A673 (cell line): ENCODE measurements at regions not wholly inside any gene's neighbourhood (a gene's known extent, or its start where the extent isn't known, plus 50 kb on each side); places are given as distances from the start of the nearest gene placed in this dataset.

ENCODE experiments used
- BruUV-seq: library from RNA; stranded (reverse); fragments of 400-500 nt; replicated peaks from 2 replicates; lab custom pipeline; 2021; lab: Mats Ljungman, UMichigan
- CTCF ChIA-PET: fragments of 300-600 bp; sonication (Branson Sonifier 250); formaldehyde crosslinking; loops from one replicate; lab custom pipeline; 2022; ENCODE audit warnings: antibody characterized with exemption; lab: Charles Lee
- POLR2A ChIA-PET: fragments of 300-600 bp; sonication (Branson Sonifier 250); formaldehyde crosslinking; loops from one replicate; lab custom pipeline; 2022; ENCODE audit warnings: antibody characterized with exemption; ENCODE audit not compliant: low non-redundant PET; lab: Charles Lee
- DNase-seq: peaks from one replicate; pipeline ENCODE4 v3.0.0-alpha.2; 2015; ENCODE audit warnings: low spot score
- H3K27ac ChIP-seq: fragments of 200-600 bp; sonication (generic); 2 replicates; pipeline ENCODE4 v1.5.1; 2016; ENCODE audit warnings: mixed run types, low read depth, mild to moderate bottlenecking, mixed read lengths, antibody characterized with exemption, low read length; ENCODE audit not compliant: poor library complexity, severe bottlenecking
- H3K27me3 ChIP-seq: fragments of 200-600 bp; sonication (generic); replicated peaks from 2 replicates; pipeline ENCODE4 v1.6.1; 2017; ENCODE audit warnings: mixed run types, low read depth, mild to moderate bottlenecking, mixed read lengths, antibody characterized with exemption, low read length; ENCODE audit not compliant: insufficient read depth, poor library complexity
- H3K36me3 ChIP-seq: fragments of 200-600 bp; sonication (generic); 2 replicates; pipeline ENCODE4 v1.6.1; 2016; ENCODE audit warnings: mixed run types, mild to moderate bottlenecking, mixed read lengths, antibody characterized with exemption, low read length; ENCODE audit not compliant: insufficient read depth, poor library complexity, severe bottlenecking
- H3K4me1 ChIP-seq: fragments of 200-600 bp; sonication (generic); 2 replicates; pipeline ENCODE4 v1.6.1; 2017; ENCODE audit warnings: mixed run types, mild to moderate bottlenecking, mixed read lengths, antibody characterized with exemption, low read length; ENCODE audit not compliant: insufficient read depth, poor library complexity, severe bottlenecking
- H3K4me3 ChIP-seq: fragments of 200-600 bp; sonication (generic); 2 replicates; pipeline ENCODE4 v1.5.1; 2016; ENCODE audit warnings: low read depth, mixed run types, mild to moderate bottlenecking, mixed read lengths, low read length; ENCODE audit not compliant: poor library complexity, severe bottlenecking
- H3K9me3 ChIP-seq: fragments of 200-600 bp; sonication (generic); 2 replicates; pipeline ENCODE4 v1.6.1; 2016; ENCODE audit warnings: mixed run types, low read depth, mild to moderate bottlenecking, mixed read lengths, antibody characterized with exemption, low read length; ENCODE audit not compliant: poor library complexity, severe bottlenecking
- CTCF ChIP-seq: fragments of 300-800, 200-600 bp; sonication (generic); conservative IDR thresholded peaks from 2 replicates; pipeline ENCODE4 v1.5.1; 2017; ENCODE audit warnings: low read depth, mild to moderate bottlenecking, antibody characterized with exemption, low read length, moderate library complexity, mixed read lengths
- EZH2 ChIP-seq: fragments of 200-600 bp; sonication (generic); IDR thresholded peaks from 2 replicates; pipeline ENCODE4 v1.6.1; 2017; ENCODE audit warnings: borderline replicate concordance, low read depth, mild to moderate bottlenecking, mixed read lengths, antibody characterized with exemption, low read length; ENCODE audit not compliant: poor library complexity, severe bottlenecking
- intact Hi-C: fragments of 100-400 bp; cut with micrococcal nuclease; formaldehyde crosslinking; loops from one replicate; pipeline ENCODE4 v1.10.0; 2022; ENCODE audit not compliant: unreplicated experiment

- BruUV-seq = no TSS peak
- DNase-seq = no peak
- POLR2A ChIA-PET = no interaction called here
- TF ChIP-seq EZH2 (no peak), CTCF (no peak)
- CTCF ChIA-PET = no interaction called here
- Histone ChIP-seq H3K4me3 (no peak overlapping the region), H3K27ac (no peak overlapping the region), H3K27me3 (no peaks in the 10 kb centered on the region), H3K9me3 (no peaks in the 10 kb centered on the region), H3K36me3 (no peaks in the 10 kb centered on the region), H3K4me1 (no peaks in the 10 kb centered on the region)
- intact Hi-C loops = no loop called here
These were observed 125.6 kb upstream of the MYL2 start for GRCh38 chr12:111045941-111046340.

GRCh38 chr12:111041091-111041490, 120.7 kb upstream of the MYL2 start:
- intact Hi-C loops = no loop called here
- TF ChIP-seq EZH2 = no peak
- no peak for TF ChIP-seq CTCF
- Histone ChIP-seq H3K27ac (no peak overlapping the region), H3K4me1 (no peaks in the 10 kb centered on the region), H3K36me3 (no peaks in the 10 kb centered on the region), H3K27me3 (peaks cover 14% of the 10 kb centered on the region), H3K4me3 (no peak overlapping the region), H3K9me3 (no peaks in the 10 kb centered on the region)
- CTCF ChIA-PET = no interaction called here
- no TSS peak for BruUV-seq
- no peak for DNase-seq
- POLR2A ChIA-PET = no interaction called here

- no TSS peak for BruUV-seq
- Histone ChIP-seq H3K4me1 (peaks cover 4% of the 10 kb centered on the region), H3K9me3 (no peaks in the 10 kb centered on the region), H3K36me3 (no peaks in the 10 kb centered on the region), H3K27me3 (peaks cover 18% of the 10 kb centered on the region), H3K4me3 (no peak overlapping the region), H3K27ac (no peak overlapping the region)
- TF ChIP-seq EZH2 (no peak), CTCF (no peak)
- ChIA-PET CTCF (no interaction called here), POLR2A (no interaction called here)
- intact Hi-C loops = no loop called here
- no peak for DNase-seq
These were observed 120.3 kb upstream of the MYL2 start for GRCh38 chr12:111040690-111041089.
